HEK293 (cell line): ENCODE measurements at regions not wholly inside any gene's neighbourhood (a gene's known extent, or its start where the extent isn't known, plus 50 kb on each side); places are given as distances from the start of the nearest gene placed in this dataset.

Experiments used
- CTCF ChIP-seq: fragments of 450-650 bp; formaldehyde crosslinking; IDR thresholded peaks from 2 replicates; pipeline ENCODE4 v1.5.1; 2016; ENCODE audit warnings: missing biosample characterization, missing genetic modification characterization
- SCRT1 ChIP-seq: fragments of 450-650 bp; formaldehyde crosslinking; IDR thresholded peaks from 2 replicates; pipeline ENCODE4 v1.5.1; 2016; ENCODE audit warnings: missing biosample characterization, missing genetic modification characterization, borderline replicate concordance
- YY1 ChIP-seq: fragments of 450-650 bp; formaldehyde crosslinking; IDR thresholded peaks from 2 replicates; pipeline ENCODE4 v1.5.1; 2018; ENCODE audit warnings: missing biosample characterization, missing genetic modification characterization
- ZNF121 ChIP-seq: fragments of 450-650 bp; formaldehyde crosslinking; IDR thresholded peaks from 2 replicates; pipeline ENCODE4 v1.5.1; 2016; ENCODE audit warnings: missing biosample characterization, missing genetic modification characterization
- ZNF274 ChIP-seq, 2 experiments: fragments of 200-500 bp in 1 of 2; fragments of 450-650 bp in 1 of 2; sonication (Bioruptor generic) in 1 of 2; formaldehyde crosslinking in 1 of 2; IDR thresholded peaks; 2 replicates each; pipeline versions ENCODE4 v1.5.1 to v1.6.1; 2014 to 2016; ENCODE audit warnings: borderline replicate concordance in 1 of 2, inconsistent platforms in 1 of 2, low read length in 1 of 2, missing biosample characterization in 1 of 2, missing genetic modification characterization in 1 of 2
- ZNF335 ChIP-seq: fragments of 450-650 bp; formaldehyde crosslinking; conservative IDR thresholded peaks from 2 replicates; pipeline ENCODE4 v1.5.1; 2016; ENCODE audit warnings: missing biosample characterization, missing genetic modification characterization
- ZNF501 ChIP-seq: fragments of 450-650 bp; formaldehyde crosslinking; IDR thresholded peaks from 2 replicates; pipeline ENCODE4 v1.5.1; 2016; ENCODE audit warnings: missing biosample characterization, missing genetic modification characterization
- ZNF510 ChIP-seq: fragments of 450-650 bp; formaldehyde crosslinking; IDR thresholded peaks from 2 replicates; pipeline ENCODE4 v1.5.1; 2018; ENCODE audit warnings: mild to moderate bottlenecking, missing genetic modification characterization, missing biosample characterization; ENCODE audit not compliant: insufficient replicate concordance
- TF ChIP-seq, protein P1 (sequence below): fragments of 450-650 bp; IDR thresholded peaks from 2 replicates; pipeline ENCODE4 v1.5.1; 2018; ENCODE audit warnings: missing biosample characterization, missing genetic modification characterization
- TF ChIP-seq, protein P2 (sequence below): fragments of 450-650 bp; formaldehyde crosslinking; IDR thresholded peaks from 2 replicates; pipeline ENCODE4 v1.5.1; 2016; ENCODE audit warnings: missing biosample characterization, missing genetic modification characterization

- TF ChIP-seq ZNF335 (tag by site-specific recombination) (no peak), CTCF (no peak), SCRT1 (tag by site-specific recombination) (no peak), ZNF121 (tag by site-specific recombination) (no peak), YY1 (no peak), ZNF510 (tag by site-specific recombination) (no peak), ZNF501 (no peak), ZNF274 (IDR thresholded peaks at IDR 0.05; ENCODE audit: low read length) (no peak), ZNF274 (tag by site-specific recombination; IDR thresholded peaks at IDR 0.05; ENCODE audit: borderline replicate concordance) (no peak)
- TF ChIP-seq, protein P1, sequence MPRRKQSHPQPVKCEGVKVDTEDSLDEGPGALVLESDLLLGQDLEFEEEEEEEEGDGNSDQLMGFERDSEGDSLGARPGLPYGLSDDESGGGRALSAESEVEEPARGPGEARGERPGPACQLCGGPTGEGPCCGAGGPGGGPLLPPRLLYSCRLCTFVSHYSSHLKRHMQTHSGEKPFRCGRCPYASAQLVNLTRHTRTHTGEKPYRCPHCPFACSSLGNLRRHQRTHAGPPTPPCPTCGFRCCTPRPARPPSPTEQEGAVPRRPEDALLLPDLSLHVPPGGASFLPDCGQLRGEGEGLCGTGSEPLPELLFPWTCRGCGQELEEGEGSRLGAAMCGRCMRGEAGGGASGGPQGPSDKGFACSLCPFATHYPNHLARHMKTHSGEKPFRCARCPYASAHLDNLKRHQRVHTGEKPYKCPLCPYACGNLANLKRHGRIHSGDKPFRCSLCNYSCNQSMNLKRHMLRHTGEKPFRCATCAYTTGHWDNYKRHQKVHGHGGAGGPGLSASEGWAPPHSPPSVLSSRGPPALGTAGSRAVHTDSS (tag by site-specific recombination), result no peak
- TF ChIP-seq, protein P2, sequence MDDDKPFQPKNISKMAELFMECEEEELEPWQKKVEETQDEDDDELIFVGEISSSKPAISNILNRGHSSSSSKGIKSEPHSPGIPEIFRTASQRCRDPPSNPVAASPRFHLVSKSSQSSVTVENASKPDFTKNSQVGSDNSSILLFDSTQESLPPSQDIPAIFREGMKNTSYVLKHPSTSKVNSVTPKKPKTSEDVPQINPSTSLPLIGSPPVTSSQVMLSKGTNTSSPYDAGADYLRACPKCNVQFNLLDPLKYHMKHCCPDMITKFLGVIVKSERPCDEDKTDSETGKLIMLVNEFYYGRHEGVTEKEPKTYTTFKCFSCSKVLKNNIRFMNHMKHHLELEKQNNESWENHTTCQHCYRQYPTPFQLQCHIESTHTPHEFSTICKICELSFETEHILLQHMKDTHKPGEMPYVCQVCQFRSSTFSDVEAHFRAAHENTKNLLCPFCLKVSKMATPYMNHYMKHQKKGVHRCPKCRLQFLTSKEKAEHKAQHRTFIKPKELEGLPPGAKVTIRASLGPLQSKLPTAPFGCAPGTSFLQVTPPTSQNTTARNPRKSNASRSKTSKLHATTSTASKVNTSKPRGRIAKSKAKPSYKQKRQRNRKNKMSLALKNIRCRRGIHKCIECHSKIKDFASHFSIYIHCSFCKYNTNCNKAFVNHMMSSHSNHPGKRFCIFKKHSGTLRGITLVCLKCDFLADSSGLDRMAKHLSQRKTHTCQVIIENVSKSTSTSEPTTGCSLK (tag by site-specific recombination), result no peak
These were observed 192.0 kb downstream of the MTRR start for GRCh38 chr5:8060953-8061429.
